Choroid plexus epithelial cell (primary cell): ENCODE measurements at regions not wholly inside any gene's neighbourhood (a gene's known extent, or its start where the extent isn't known, plus 50 kb on each side); places are given as distances from the start of the nearest gene placed in this dataset.

ENCODE experiments used
- DNase-seq: peaks from one replicate; pipeline ENCODE4 v3.0.0-alpha.2; 2010; ENCODE audit warnings: low read depth
- H3K4me3 ChIP-seq: 2 replicates; pipeline ENCODE4 v1.5.1; 2011; ENCODE audit warnings: low read depth, mild to moderate bottlenecking, control low read depth, low read length, moderate library complexity
- CTCF ChIP-seq: conservative IDR thresholded peaks from 2 replicates; pipeline ENCODE4 v1.5.1; 2011; ENCODE audit warnings: low read depth, mild to moderate bottlenecking, control low read depth, inconsistent platforms, low read length, moderate library complexity

DNA sequence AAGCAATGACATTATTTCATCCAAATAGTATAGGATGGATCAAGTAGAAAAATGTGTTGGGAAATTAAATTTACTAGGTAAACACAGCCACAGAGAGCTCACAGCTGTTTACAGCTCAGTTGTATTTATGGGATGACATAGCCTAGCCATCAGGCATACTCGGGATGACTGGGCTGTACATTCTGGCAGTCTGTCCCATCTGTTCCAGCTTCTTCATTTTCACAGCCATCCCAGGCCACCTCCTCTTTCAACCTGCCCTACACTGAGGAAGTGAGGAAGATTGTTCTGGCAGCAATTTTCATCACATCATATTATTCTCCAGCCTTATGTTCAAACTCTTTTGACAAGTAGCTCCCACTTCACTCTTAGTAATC lies 98.4 kb upstream of the PFN2 start:
- no peak for DNase-seq
- TF ChIP-seq CTCF = no peak
- no peak overlapping the region for H3K4me3 ChIP-seq

GRCh38 chr3:150068440-150069153 lies 97.9 kb upstream of the PFN2 start:
- TF ChIP-seq CTCF = no peak
- no peak overlapping the region for H3K4me3 ChIP-seq
- no peak for DNase-seq

DNA sequence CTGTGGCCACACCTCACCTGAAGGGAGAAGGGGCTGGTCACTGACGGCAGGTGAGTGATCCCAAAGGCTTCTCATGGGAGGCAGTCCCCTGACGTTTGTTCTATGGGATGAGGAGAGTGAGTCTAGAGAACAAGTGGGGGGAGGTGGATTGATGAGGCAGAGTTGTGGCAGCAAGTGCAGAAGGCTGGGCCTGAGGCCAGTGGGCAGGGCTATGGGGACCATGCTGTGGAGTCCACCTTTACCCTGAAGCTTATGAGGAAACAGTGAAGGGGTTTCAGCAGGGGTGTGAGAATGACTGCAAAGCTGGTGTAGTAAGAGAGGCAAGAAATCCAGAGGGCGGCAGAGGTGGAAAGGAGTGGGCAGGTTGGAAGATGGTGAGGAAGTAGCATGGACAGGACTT lies 96.9 kb upstream of the PFN2 start:
- no peak overlapping the region for H3K4me3 ChIP-seq
- DNase-seq = no peak
- TF ChIP-seq CTCF = no peak

DNA sequence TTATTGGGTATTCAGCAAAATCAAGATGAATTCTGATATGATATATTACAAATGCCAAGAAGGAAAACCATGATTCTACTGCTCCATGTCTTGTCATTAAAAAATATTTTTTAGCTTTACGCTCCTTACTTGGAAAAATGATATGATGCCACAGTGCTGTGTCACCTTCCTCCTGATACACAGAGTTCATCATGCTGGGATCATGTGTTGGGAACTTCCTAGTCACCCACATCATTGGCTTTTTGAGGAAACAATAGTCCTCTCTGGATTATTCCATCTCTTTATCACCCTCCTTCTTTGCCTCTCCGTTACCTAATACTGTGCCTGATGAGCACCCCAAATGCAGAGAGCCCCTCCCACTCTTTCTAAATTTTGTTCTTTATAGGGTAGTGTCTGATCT lies 94.3 kb upstream of the PFN2 start:
- H3K4me3 ChIP-seq = no peak overlapping the region
- TF ChIP-seq CTCF = no peak
- no peak for DNase-seq

- no peak for TF ChIP-seq CTCF
- no peak overlapping the region for H3K4me3 ChIP-seq
Measured at GRCh38 chr3:150063237-150063636, 92.5 kb upstream of the PFN2 start.

GRCh38 chr3:150062492-150062891 lies 91.8 kb upstream of the PFN2 start:
- DNase-seq = peak; percentile 74
- peak overlapping the region; percentile 19 for H3K4me3 ChIP-seq

More at GRCh38 chr3:150063237-150063636, 92.5 kb upstream of the PFN2 start:
- DNase-seq = no peak

More at GRCh38 chr3:150062492-150062891, 91.8 kb upstream of the PFN2 start:
- TF ChIP-seq CTCF = no peak
